PC-3 (cell line): ENCODE measurements at regions not wholly inside any gene's neighbourhood (a gene's known extent, or its start where the extent isn't known, plus 50 kb on each side); places are given as distances from the start of the nearest gene placed in this dataset.

Experiments used
- ATAC-seq: fragments of 200-7000 bp; cut with Tn5 transposase; 2 replicates; pipeline ENCODE4 v1.9.1; 2020; ENCODE audit warnings: mild to moderate bottlenecking, moderate library complexity
- BruUV-seq: library from RNA; stranded (reverse); fragments of 400-500 nt; replicated peaks from 2 replicates; lab custom pipeline; 2021; lab: Mats Ljungman, UMichigan
- CTCF ChIA-PET: fragments of 300-600 bp; sonication (Branson Sonifier 250); formaldehyde crosslinking; loops from one replicate; lab custom pipeline; 2022; ENCODE audit warnings: antibody characterized with exemption; lab: Charles Lee
- POLR2A ChIA-PET: fragments of 300-600 bp; sonication (Branson Sonifier 250); formaldehyde crosslinking; loops from one replicate; lab custom pipeline; 2022; ENCODE audit warnings: antibody characterized with exemption; ENCODE audit not compliant: unreplicated experiment; lab: Charles Lee
- DNase-seq: peaks from one replicate; pipeline ENCODE4 v3.0.0-alpha.2; 2015
- H2AFZ ChIP-seq: fragments of 300-600 bp; sonication (generic); 2 replicates; pipeline ENCODE4 v1.6.0; 2016; ENCODE audit warnings: antibody characterized with exemption, low read length
- H3F3A ChIP-seq: fragments of 300-600 bp; sonication (generic); one replicate; pipeline ENCODE4 v1.6.0; 2017; ENCODE audit warnings: antibody characterized with exemption, low read length, control low read depth, mild to moderate bottlenecking; ENCODE audit not compliant: unreplicated experiment
- H3K27ac ChIP-seq: fragments of 300-600 bp; sonication (generic); 2 replicates; pipeline ENCODE4 v1.5.1; 2016; ENCODE audit warnings: mild to moderate bottlenecking, low read length
- H3K27me3 ChIP-seq: fragments of 300-600 bp; sonication (generic); 2 replicates; pipeline ENCODE4 v1.6.1; 2016; ENCODE audit warnings: low read length, mixed read lengths
- H3K36me3 ChIP-seq: fragments of 300-600 bp; sonication (generic); 2 replicates; pipeline ENCODE4 v1.6.1; 2016; ENCODE audit warnings: low read depth, mixed run types, low read length, mixed read lengths
- H3K4me1 ChIP-seq: fragments of 300-600 bp; sonication (generic); 2 replicates; pipeline ENCODE4 v1.5.1; 2016; ENCODE audit warnings: low read length; ENCODE audit not compliant: insufficient read depth
- H3K4me2 ChIP-seq: fragments of 300-600 bp; sonication (generic); 2 replicates; pipeline ENCODE4 v1.6.0; 2016; ENCODE audit warnings: low read length
- H3K4me3 ChIP-seq: fragments of 300-600 bp; sonication (generic); 2 replicates; pipeline ENCODE4 v1.5.1; 2016; ENCODE audit warnings: mild to moderate bottlenecking, low read length, mixed read lengths
- H3K79me2 ChIP-seq: fragments of 300-600 bp; sonication (generic); 2 replicates; pipeline ENCODE4 v1.6.1; 2017; ENCODE audit warnings: low read length, mixed read lengths
- H3K9ac ChIP-seq: fragments of 300-600 bp; sonication (generic); 2 replicates; pipeline ENCODE4 v1.6.0; 2016; ENCODE audit warnings: mild to moderate bottlenecking, low read length
- H3K9me2 ChIP-seq: fragments of 300-600 bp; sonication (generic); replicated peaks from 2 replicates; pipeline ENCODE4 v1.6.1; 2016; ENCODE audit warnings: mixed run types, low read length, mixed read lengths
- H3K9me3 ChIP-seq: fragments of 300-600 bp; sonication (generic); 2 replicates; pipeline ENCODE4 v1.6.1; 2016; ENCODE audit warnings: low read length, mixed read lengths
- H4K20me1 ChIP-seq: fragments of 300-600 bp; sonication (generic); 2 replicates; pipeline ENCODE4 v1.6.1; 2016; ENCODE audit warnings: low read length, mixed read lengths
- EZH2 ChIP-seq: fragments of 300-600 bp; sonication (generic); IDR thresholded peaks from one replicate; pipeline ENCODE4 v1.6.1; 2017; ENCODE audit warnings: antibody characterized with exemption, mild to moderate bottlenecking, low read length; ENCODE audit not compliant: unreplicated experiment
- EZH2phosphoT487 ChIP-seq: fragments of 300-600 bp; sonication (generic); IDR thresholded peaks from 2 replicates; pipeline ENCODE4 v1.6.1; 2018; ENCODE audit warnings: mild to moderate bottlenecking, antibody characterized with exemption, low read length, borderline replicate concordance
- intact Hi-C: fragments of 100-400 bp; cut with micrococcal nuclease; formaldehyde crosslinking; loops from 2 replicates; pipeline ENCODE4 v1.9.0; 2023
- TF ChIP-seq, protein P1 (sequence below): fragments of 300-600 bp; sonication (generic); conservative IDR thresholded peaks from 2 replicates; pipeline ENCODE4 v1.5.1; 2017; ENCODE audit warnings: antibody characterized with exemption, low read depth, mild to moderate bottlenecking, low read length

DNA sequence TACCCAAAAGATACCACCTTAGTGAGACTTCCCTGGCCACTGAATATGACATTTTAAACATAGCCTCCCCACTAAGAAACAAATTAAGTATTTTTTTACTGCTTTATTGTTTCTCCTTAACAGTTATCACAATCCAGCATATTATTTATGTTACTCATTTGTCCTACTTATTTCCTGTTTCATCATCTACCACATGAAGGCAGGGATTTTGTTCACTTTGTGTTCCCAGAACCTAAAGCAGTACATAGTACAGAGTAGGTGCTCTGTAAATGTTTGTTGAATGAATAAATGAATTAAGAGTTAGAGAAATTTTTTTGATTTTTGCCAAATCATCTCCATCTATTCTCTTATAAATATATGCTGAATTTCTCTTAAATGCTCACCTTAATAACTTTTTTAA is 318.4 kb upstream of the GIMD1 start:
- ChIA-PET POLR2A (no interaction called here), CTCF (no interaction called here)
- Histone ChIP-seq H3K9ac (no peak overlapping the region), H4K20me1 (no peaks in the 10 kb centered on the region), H3K36me3 (no peaks in the 10 kb centered on the region), H3K27ac (no peak overlapping the region), H3K27me3 (no peaks in the 10 kb centered on the region), H3K4me2 (no peak overlapping the region), H3K9me3 (no peaks in the 10 kb centered on the region), H3K4me3 (no peak overlapping the region), H3K79me2 (no peaks in the 10 kb centered on the region), H3K9me2 (no peaks in the 10 kb centered on the region), H3F3A (no peaks in the 10 kb centered on the region), H3K4me1 (0 out of 2 replicates have a peak, but pooled peaks cover 9% of the 10 kb centered on the region), H2AFZ (no peak overlapping the region)
- DNase-seq (no peak), ATAC-seq (no peak)
- TF ChIP-seq EZH2phosphoT487, result no peak
- TF ChIP-seq, protein P1, sequence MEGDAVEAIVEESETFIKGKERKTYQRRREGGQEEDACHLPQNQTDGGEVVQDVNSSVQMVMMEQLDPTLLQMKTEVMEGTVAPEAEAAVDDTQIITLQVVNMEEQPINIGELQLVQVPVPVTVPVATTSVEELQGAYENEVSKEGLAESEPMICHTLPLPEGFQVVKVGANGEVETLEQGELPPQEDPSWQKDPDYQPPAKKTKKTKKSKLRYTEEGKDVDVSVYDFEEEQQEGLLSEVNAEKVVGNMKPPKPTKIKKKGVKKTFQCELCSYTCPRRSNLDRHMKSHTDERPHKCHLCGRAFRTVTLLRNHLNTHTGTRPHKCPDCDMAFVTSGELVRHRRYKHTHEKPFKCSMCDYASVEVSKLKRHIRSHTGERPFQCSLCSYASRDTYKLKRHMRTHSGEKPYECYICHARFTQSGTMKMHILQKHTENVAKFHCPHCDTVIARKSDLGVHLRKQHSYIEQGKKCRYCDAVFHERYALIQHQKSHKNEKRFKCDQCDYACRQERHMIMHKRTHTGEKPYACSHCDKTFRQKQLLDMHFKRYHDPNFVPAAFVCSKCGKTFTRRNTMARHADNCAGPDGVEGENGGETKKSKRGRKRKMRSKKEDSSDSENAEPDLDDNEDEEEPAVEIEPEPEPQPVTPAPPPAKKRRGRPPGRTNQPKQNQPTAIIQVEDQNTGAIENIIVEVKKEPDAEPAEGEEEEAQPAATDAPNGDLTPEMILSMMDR, result no peak
- TF ChIP-seq EZH2, result no peak
- intact Hi-C loops, result no loop called here
- no TSS peak for BruUV-seq

DNA sequence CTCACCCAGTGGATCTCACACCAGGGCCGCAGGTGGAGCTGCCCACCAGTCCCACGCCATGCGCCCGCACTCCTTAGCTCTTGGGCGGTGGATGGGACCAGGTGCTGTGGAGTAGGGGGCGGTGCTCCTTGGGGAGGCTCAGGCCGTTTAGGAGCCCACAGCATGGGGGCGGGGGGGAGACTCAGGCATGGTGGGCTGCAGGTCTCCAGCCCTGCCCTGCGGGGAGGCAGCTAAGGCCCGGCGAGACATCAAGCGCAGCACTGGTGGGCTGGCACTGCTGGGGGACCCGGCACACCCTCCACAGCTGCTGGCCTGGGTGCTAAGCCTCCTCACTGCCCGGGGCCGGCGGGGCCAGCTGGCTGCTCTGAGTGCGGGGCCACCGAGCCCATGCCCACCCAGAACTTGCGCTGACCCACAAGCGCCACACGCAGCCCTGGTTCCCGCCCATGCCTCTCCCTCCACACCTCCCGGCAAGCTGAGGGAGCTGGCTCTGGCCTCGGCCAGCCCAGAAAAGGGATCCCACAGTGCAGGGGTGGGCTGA is 312.9 kb upstream of the GIMD1 start:
- Histone ChIP-seq H3K4me1 (no peaks in the 10 kb centered on the region), H4K20me1 (no peaks in the 10 kb centered on the region), H3F3A (no peaks in the 10 kb centered on the region), H3K9ac (no peak overlapping the region), H3K9me3 (no peaks in the 10 kb centered on the region), H3K4me2 (no peak overlapping the region), H3K79me2 (no peaks in the 10 kb centered on the region), H2AFZ (no peak overlapping the region), H3K27me3 (no peaks in the 10 kb centered on the region), H3K36me3 (no peaks in the 10 kb centered on the region), H3K9me2 (no peaks in the 10 kb centered on the region), H3K4me3 (no peak overlapping the region), H3K27ac (no peak overlapping the region)
- TF ChIP-seq EZH2phosphoT487 (no peak), EZH2 (no peak)
- TF ChIP-seq, protein P1, result no peak
- ATAC-seq, result no peak
- intact Hi-C loops, result no loop called here
- DNase-seq, result no peak
- ChIA-PET POLR2A (no interaction called here), CTCF (no interaction called here)
- BruUV-seq, result no TSS peak

DNA sequence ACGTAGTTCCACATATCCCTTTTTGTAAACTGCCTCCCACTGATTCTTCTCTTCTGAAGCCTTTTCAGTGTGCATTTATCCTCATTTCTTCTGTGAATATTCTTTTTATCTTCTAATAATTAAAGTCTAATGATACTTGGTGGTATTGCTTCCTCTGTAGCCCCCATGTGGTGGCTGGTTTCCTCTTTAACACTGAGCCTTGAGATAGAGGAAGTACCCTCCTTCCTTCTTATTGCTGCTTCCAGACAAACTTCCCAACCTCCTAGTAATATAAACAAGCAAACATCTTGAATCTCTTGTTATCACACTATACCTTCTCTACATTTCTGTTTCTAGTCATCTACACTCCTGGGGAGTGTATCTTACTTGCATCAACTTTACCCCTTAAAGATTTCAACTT is 310.5 kb upstream of the GIMD1 start:
- H3K9me2 ChIP-seq, result no peaks in the 10 kb centered on the region
- no peaks in the 10 kb centered on the region for H3K4me1 ChIP-seq
- H3K9me3 ChIP-seq, result no peaks in the 10 kb centered on the region
- H3K4me2 ChIP-seq, result no peak overlapping the region
- intact Hi-C loops, result no loop called here
- no peaks in the 10 kb centered on the region for H4K20me1 ChIP-seq
- no peak for DNase-seq
- ATAC-seq, result no peak
- no peaks in the 10 kb centered on the region for H3K36me3 ChIP-seq
- H3K9ac ChIP-seq, result no peak overlapping the region
- H3F3A ChIP-seq, result no peaks in the 10 kb centered on the region
- ChIA-PET POLR2A (no interaction called here), CTCF (no interaction called here)
- no TSS peak for BruUV-seq
- TF ChIP-seq EZH2 (no peak), EZH2phosphoT487 (no peak)
- TF ChIP-seq, protein P1, result no peak
- H2AFZ ChIP-seq, result no peak overlapping the region
- H3K4me3 ChIP-seq, result no peak overlapping the region
- no peaks in the 10 kb centered on the region for H3K27me3 ChIP-seq
- no peak overlapping the region for H3K27ac ChIP-seq
- H3K79me2 ChIP-seq, result no peaks in the 10 kb centered on the region
